ENCODE measurements at regions not wholly inside any gene's neighbourhood (a gene's known extent, or its start where the extent isn't known, plus 50 kb on each side); places are given as distances from the start of the nearest gene placed in this dataset.

DNA sequence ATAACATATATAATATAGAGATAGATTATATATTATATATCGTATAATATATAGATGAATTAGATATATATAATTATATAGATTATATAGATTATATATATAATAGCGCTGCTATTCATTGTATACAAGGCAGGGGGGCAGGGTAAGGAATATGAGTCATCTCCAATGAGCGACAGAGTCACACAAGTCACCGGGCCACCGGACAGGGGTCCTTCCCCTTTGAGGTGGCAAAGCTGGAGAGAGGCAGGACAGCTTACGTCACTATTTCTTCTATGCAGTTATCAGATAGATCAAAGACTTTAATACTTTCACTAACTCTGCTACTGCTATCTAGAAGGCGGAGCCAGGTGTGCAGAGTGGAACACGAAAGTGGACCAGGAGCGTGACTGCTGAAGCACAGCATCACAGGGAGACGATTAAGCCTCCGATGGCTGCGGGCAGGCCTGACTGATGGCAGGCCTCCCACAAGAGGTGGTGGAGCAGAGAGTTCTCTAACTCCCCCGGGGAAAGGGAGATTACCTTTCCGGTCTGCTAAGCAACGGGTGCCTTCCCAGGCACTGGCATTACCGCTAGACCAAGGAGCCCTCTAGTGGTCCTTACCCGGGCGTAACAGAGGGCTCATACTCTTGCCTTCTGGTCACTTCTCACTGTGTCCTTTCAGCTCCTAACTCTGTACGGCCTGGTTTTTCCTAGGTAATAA is 2154.7 kb downstream of the MRPL39 start:
- DNase-seq (ENCODE audit: low read depth in 2 of 3, low spot score in 2 of 3) = peak in 1 of 3 donors; percentile 6

DNA sequence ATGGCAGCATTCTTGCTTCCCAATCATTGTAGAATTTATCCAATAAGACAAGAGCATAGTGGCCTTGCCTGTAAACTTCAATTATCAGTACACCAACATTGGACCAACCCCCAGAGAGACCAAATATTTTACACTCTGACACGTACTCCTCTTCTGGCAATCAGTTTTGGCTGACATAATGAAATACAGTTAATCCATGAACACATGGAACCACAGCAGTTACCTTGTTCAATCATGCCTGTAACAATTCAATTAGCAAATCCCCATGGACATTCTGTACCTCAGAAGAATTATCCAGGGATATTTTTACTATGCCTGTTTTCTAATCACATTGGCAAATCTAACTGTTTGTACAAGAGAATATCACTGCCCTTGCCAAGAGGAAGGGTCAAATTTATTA is 2162.0 kb downstream of the MRPL39 start:
- DNase-seq (ENCODE audit: low read depth in 2 of 3, low spot score in 2 of 3) = no peak

DNA sequence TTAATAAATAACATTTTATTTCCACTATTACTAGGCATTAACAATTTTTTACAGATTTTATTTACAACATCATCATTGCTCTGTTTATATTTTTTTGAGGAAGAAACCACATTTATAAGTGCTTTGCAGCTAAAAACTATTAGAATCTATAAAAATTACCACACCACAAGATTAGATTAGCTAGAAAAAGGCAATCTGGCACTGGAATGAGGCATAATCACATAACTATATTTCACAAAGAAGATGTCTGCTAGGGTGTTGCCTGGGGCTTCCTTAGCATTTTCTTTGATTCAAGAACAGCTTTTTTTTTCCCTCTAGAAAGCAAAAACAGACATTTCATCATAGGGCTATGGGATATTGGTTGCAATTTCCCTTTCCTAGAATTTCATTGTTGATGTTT is 2169.2 kb downstream of the MRPL39 start:
- no peak for DNase-seq (ENCODE audit: low read depth in 2 of 3, low spot score in 2 of 3)

DNA sequence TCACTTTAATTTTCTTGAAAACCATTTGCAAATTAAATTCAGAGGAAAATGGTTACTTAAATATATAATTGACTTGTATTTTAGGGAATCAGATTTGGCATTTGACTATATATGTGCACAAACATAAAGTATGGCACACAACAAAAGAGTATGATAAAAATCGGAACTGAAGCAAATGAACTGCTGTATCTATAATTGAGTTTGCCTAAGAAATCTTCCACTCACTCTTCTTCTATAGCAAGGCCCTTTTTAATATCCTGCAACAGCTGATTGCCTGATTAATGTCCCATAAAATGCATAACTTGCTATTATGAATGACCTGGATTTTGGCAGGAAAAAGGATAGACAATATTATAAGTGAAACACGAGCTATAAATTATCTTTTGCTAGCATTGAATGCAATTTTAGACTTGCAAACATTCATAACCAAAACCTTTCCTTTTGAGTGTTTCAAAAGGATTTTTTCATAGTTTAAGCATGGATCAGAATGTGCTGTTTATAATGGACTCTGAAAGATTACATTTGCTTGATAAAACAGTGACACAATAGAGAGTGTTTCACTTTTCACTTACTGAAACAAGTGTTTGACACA is 2204.3 kb downstream of the MRPL39 start:
- DNase-seq (ENCODE audit: low read depth in 2 of 3, low spot score in 2 of 3) = no peak

DNA sequence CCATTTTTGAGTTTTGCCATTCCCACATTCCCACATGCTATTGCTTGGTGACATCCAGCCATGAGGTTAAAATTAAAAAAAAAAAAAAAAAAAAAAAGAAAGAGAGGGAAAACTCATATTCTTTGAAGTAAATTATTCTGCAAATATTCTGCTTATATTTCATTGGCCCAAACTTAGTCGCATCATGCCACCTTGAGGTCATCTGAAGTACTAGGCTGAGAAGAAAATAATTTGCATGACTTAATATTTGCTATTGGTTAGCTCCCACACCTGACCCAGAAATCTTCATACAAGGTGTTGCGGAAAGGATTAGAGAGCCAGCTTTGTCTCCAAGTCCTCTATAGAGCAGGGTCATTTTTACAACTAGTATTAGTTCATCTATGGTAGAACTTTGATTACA is 2206.0 kb downstream of the MRPL39 start:
- peak in 1 of 3 donors; percentile 15 for DNase-seq (ENCODE audit: low read depth in 2 of 3, low spot score in 2 of 3)

DNA sequence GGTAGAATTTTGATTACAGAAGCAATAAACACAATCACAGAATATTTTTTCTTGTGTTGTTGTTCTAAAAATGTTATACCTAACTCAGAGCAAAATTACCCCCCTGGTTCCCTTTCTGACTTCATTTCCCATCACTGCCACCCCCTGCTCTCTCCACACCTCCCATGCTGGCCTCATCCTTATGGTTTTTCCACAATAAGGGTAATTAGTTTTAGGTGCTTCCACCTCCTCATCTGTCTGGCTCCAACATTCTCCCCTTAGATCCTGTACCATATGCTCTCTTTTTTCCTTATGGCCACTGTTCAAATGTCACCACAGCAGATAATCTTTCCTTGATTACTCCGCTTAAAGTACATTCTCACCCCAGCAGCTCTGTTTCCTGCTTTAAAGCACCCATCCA is 2208.6 kb downstream of the MRPL39 start:
- DNase-seq (ENCODE audit: low read depth in 2 of 3, low spot score in 2 of 3) = no peak

DNA sequence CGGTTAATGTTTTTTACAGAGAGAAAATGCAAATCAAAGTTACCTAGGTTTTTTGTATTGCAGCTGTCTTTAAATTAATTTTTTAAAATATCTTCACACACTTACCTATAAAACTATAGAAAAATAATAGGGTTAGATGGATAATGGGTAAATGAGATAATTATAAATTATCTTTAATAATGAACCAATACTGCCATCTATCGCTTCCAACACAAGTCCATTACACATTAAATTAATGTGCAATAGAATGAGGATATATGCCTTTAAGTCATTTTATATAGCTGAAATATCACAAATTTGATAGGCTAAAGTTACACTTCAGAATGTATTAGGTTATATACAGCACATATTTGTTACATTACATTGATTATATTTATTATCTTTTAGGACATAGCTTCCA is 2212.8 kb downstream of the MRPL39 start:
- DNase-seq (ENCODE audit: low read depth in 2 of 3, low spot score in 2 of 3) = no peak

DNA sequence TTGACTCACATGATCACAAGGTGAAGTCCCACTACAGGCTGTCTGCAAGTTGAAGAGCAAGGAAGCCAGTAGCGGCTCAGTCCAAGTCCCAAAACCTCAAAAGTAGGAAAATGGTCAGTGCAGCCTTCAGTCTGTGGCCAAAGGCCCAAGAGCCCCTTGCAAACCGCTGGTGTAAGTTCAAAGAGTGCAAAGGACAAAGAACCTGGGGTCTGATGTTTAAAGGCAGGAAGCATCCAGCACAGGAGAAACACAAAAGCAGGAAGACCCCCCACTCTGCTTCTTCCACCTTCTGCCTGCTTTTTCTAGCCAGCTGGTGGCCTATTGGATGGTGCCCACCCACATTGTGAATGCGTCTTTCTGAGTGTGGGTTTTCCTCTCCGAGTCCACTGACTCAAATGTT is 2222.6 kb downstream of the MRPL39 start:
- DNase-seq (ENCODE audit: low read depth in 2 of 3, low spot score in 2 of 3) = no peak

DNA sequence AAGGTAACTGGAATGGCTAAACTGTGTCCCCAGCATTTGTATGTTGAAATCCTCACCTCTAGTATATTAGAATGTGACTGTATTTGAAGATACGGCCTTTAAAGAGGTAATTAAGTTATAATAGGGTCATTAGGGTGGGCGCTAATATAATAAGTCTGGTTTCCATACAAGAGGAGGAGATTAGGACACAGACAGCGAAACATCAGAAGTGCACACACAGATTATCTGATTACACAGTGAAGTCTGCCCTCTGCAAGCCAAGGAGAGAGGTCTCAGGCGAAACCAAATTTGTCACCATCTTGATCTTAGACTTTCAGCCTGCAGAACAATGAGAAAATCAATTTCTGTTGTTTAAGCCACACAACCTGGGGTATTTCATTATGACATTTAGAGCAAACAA is 2233.1 kb downstream of the MRPL39 start:
- no peak for DNase-seq (ENCODE audit: low read depth in 2 of 3, low spot score in 2 of 3)

DNA sequence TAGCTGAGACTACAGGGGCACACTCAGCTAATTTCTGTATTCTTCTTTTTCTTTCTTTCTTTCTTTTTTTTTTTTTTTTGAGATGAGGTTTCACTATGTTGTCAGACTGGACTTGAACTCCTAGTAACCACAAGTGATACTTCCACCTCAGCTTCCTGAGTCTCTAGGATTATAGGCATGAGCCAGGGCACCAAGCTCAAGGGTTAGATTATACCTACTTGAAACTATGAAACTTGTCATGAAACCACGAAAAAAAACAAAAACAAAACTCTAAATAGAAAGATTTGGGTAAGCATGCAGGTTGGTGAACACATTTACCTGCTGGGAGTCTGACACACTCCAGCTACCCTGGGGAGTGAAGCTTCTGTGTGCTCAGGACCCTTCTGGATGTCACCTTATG is 2250.4 kb downstream of the MRPL39 start:
- DNase-seq (ENCODE audit: low read depth in 2 of 3, low spot score in 2 of 3) = no peak

DNA sequence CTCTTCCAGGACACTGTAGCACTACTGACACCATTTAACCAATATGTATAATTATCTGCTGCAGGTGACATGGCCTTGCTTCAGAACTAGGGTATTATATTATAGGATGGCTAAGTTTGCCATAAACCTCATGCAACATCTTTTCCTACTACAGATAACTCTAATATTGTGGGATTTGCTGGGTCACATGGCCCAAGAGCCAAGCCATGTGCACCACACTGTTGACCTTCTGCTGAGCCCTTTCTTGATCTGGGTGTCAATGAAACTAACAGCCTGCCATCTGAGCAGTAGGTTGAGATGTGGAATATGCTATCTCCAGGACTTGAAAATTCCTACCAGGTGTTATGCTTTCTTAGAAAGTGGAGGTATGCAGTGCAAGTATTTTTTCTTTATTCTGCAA is 2291.1 kb downstream of the MRPL39 start:
- no peak for DNase-seq (ENCODE audit: low read depth in 2 of 3, low spot score in 2 of 3)

DNA sequence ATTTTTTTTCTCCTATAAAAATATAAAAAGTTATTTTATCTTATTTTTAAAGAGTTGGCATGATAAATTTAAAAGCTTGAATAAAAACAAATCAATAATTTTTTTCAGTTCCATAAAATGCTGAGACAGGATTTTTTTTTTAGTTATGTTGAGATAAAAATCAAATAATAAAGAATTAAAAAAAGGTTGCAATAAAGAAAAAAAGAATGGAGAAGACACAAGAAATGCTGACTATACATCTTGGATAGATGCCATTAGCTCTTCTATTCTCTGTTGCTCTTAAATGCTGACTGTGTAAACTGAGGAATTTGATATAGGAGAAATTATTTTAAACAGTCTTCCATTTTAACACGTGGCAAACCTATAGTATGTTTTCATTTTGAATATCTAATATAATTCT is 2298.5 kb downstream of the MRPL39 start:
- no peak for DNase-seq (ENCODE audit: low read depth in 2 of 3, low spot score in 2 of 3)

DNA sequence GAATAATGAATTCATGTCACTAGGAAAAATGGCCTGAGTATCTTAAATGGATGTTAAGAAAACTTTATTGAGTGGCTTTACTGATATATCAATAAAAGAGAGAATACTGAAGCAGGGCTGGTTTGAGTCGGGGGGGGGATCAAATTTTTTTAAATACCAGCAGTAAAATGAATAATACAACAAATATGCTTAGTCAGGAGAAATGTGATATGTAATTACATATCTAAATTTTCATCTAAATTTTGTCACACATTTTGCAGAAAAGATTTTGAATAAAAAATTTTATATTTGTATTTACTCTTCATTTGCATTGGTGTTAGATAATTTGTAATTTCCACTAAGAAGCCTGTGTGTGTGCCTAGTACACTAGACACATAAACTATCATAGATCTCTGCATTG is 2300.2 kb downstream of the MRPL39 start:
- DNase-seq (ENCODE audit: low read depth in 2 of 3, low spot score in 2 of 3) = no peak

DNA sequence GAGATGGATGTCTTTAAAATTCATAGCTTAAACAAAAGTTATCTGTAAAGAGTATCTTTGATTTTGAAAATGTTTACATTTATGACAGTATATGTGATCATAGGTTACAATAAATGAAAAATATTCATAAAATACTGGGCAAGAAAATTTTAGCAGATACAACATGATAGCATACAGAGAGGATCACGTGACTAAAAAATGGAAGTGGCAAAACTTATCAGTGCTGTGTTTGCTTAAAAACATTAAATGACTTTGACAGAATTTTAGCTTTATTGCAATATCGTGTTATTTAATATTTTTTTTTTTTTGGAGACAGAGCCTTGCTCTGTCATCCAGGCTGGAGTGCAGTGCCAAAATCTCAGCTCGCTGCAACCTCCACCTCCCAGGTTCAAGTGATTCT is 2294.1 kb downstream of the NCAM2 start:
- DNase-seq (ENCODE audit: low read depth in 2 of 3, low spot score in 2 of 3) = no peak

DNA sequence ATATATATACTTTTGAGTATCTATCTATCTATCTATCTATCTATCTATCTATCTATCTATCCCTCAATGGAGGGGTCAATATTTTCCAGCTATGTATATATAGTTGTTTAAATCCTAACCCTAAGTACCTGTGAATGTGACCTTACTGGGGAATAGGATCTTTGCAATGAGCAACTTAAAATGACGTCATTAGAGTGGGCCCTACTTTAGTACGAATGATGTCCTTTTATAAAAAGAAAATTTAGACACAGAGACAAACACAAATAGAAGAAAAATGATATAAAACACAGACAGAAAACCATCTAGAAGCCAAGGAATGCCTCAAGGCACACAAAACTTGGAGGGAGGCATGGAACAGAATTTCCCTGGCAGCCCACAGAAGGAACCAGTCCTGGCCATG is 2283.7 kb downstream of the NCAM2 start:
- no peak for DNase-seq (ENCODE audit: low read depth in 2 of 3, low spot score in 2 of 3)

DNA sequence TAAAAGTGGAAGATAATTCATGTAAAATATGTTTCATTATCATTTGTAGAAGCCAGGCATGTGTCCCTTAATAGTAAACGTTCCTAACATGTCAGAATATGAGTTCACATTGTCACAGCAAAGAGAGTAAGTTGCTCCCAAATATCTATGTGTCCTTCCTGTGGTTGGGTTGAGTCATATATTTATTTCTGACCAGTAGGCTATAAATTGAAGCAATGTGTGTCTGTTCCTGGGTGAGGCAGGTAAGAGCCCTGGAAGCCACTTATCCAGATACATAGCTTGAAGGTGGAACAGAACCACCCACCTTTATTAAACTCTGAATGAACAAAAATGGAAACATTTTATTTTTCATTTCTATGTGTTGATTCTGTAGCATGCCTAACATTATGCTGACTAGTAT is 2251.6 kb downstream of the NCAM2 start:
- no peak for DNase-seq (ENCODE audit: low read depth in 2 of 3, low spot score in 2 of 3)

DNA sequence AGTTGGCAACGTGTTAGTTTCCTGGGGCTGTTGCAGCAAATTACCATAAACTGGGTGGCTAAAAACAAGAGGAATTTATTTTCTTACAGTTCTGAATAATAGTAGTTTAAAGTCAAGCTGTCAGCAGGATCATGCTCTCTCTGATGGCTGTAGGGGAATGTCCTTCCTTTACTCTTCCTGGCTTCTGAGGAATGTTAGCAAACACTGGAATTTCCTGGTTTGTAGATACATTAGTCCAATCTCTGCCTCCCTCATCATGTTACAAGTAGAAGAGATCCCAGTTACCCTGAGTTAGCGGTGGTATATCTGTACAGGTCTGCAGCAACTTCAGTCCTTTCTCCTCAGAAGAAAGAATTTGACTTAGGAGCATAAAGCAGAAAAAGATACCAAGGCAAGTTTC is 2249.1 kb downstream of the NCAM2 start:
- no peak for DNase-seq (ENCODE audit: low read depth in 2 of 3, low spot score in 2 of 3)

DNA sequence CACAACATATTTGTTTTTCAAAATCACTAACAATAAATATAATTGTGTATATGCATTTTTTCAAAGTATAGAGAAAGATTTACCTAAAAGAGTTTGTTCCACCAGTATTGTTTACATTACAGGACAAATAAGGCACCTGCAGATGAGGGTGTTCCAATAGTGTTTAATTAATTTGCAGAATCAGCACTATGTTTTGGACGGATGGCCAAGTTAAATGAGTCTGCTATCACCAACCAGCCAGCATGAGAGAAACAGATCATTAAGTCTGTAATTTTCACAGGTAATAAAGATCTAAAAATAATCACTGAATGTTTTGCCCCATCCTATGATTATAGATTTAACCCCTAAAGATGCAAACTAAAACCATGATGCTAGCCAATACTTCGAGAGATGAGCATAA is 2247.0 kb downstream of the NCAM2 start:
- DNase-seq (ENCODE audit: low read depth in 2 of 3, low spot score in 2 of 3) = no peak

DNA sequence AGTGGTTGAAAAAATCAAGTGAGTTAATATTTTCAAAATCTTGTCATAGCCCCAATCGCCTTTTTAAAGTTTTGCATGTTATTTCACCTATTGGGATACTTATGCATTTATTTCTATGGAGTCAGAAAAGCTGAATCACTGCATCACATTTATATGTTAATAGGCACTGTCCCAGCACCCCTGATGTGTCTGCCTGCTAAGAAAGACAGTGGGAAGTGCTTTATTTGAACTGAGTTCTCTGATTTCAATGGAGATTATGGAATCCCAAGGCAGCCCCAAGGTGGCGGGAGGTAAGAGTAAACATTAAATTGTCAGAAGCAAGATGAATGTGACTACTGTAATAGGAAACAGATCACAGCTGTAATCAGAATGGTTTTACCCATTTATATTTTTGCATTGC is 2225.7 kb downstream of the NCAM2 start:
- no peak for DNase-seq (ENCODE audit: low read depth in 2 of 3, low spot score in 2 of 3)

DNA sequence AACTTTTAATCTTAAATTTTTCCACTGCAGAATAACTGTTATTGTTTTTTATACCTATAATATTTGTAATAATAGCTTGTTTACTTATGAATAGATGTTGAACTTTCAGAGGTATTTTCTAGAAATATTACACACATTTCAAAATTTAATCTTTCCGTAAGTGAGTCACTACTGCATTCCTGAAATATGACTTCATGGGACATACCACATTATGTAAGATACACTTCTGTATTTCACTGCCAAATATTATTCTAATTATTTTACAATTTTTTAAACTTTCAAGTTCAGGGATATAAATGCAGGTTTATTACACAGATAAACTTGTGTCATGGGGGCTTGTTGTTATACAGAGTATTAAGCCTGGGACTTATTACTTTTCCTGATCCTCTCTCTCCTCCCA is 2220.5 kb downstream of the NCAM2 start:
- no peak for DNase-seq (ENCODE audit: low read depth in 2 of 3, low spot score in 2 of 3)

DNA sequence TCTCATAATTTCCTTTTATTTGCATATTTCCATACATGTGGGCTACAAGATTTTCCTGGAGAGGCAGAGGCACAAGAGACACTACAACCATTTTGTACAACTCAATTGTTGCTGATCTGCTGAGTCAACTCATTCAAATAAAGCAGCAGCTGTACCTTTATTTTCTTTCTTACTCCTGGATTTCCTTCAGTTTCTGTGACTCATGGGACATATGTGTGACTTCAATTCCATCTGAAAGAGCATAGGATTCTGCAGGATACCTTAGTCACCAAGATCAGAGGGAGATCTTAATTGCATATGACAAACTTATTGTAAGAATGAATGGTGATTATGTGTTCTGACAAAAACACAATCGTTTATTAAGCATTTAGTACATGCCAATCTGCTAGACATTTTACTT is 2219.4 kb downstream of the NCAM2 start:
- no peak for DNase-seq (ENCODE audit: low read depth in 2 of 3, low spot score in 2 of 3)

DNA sequence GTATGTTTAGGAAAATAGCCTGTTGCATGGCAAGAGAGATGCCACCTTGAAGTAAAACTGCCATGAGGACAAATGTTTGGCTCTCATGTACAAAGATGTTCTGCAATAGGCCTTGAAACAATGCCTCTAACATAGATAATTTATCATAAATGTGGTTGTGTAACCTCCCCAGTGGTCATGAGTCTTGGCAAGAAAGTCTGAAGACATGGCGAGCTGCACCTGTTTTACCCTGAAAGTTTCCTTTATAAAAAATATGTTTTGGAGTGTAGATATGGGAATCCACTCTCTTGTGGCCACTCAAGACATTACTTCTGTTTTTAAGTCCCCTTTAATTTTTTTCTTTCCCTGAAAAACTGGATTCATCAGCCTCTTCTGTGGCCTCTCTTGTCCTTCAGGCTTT is 2217.1 kb downstream of the NCAM2 start:
- DNase-seq (ENCODE audit: low read depth in 2 of 3, low spot score in 2 of 3) = no peak
